Suprapubic skin (tissue), 4 donors: ENCODE measurements at regions not wholly inside any gene's neighbourhood (a gene's known extent, or its start where the extent isn't known, plus 50 kb on each side); places are given as distances from the start of the nearest gene placed in this dataset.

Experiments used
- DNase-seq, 2 donors: peaks; one replicate each; pipeline ENCODE4 v3.0.0-alpha.2; 2019; ENCODE audit warnings: low spot score in 2 of 2
- H3K27ac ChIP-seq: fragments of 200-600 bp; sonication (generic); one replicate; pipeline ENCODE4 v1.5.1; 2019
- H3K27me3 ChIP-seq: fragments of 200-600 bp; sonication (generic); one replicate; pipeline ENCODE4 v1.5.1; 2019
- H3K36me3 ChIP-seq: fragments of 200-600 bp; sonication (generic); one replicate; pipeline ENCODE4 v1.5.1; 2019
- H3K4me1 ChIP-seq: fragments of 200-600 bp; sonication (generic); one replicate; pipeline ENCODE4 v1.5.1; 2019
- H3K4me3 ChIP-seq: fragments of 200-600 bp; sonication (generic); one replicate; pipeline ENCODE4 v1.5.1; 2019; ENCODE audit warnings: mild to moderate bottlenecking
- H3K9me3 ChIP-seq: fragments of 200-600 bp; sonication (generic); one replicate; pipeline ENCODE4 v1.5.1; 2019
- EP300 ChIP-seq: sonication (generic); formaldehyde crosslinking; IDR thresholded peaks from one replicate; pipeline ENCODE4 v1.6.1; 2017; ENCODE audit warnings: antibody characterized with exemption
- POLR2A ChIP-seq, 2 donors: fragments of 450-650 bp; IDR thresholded peaks; one replicate each; pipeline ENCODE4 v1.6.1; 2017; ENCODE audit warnings: antibody characterized with exemption in 2 of 2, mild to moderate bottlenecking in 2 of 2, moderate library complexity in 2 of 2
- POLR2AphosphoS5 ChIP-seq, 3 donors: sonication (generic); formaldehyde crosslinking; IDR thresholded peaks; one replicate each; pipeline ENCODE4 v1.6.1; 2017; ENCODE audit warnings: antibody characterized with exemption in 3 of 3
- WGBS: methylation state at CpG from one replicate; pipeline ENCODE4 v1.1.5; 2018; 5-methylcytosine and 5-hydroxymethylcytosine counted together
- TF ChIP-seq, protein P1 (sequence below), 2 donors: fragments of 200-600 bp in 1 of 2; fragments of 450-650 bp in 1 of 2; sonication (generic) in 1 of 2; IDR thresholded peaks; one replicate each; pipeline ENCODE4 v1.5.1; 2016 to 2019; ENCODE audit warnings: antibody characterized with exemption in 2 of 2, mild to moderate bottlenecking in 1 of 2, moderate library complexity in 1 of 2

DNA sequence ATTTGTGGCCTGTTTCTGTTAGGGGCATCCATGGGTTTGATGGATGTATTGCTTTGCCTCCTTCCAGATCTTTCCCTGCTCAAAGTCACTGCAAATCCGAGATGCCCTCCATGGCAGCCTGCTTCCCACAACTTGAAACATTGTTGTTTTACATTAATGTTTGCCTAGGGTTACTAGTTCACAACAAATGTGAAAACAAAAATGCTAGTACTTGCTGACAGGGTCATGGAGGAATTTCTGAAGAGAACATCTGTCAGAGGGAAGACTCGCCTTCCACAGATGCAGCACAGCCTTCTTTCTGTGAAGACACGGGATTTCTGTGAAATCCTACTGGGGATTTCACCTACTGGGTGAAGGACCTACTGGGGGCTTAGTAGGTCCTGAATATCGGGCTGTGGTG is 260.0 kb upstream of the FN1 start:
- 79% methylated on average over 4 of the region's 4 CpGs for WGBS

DNA sequence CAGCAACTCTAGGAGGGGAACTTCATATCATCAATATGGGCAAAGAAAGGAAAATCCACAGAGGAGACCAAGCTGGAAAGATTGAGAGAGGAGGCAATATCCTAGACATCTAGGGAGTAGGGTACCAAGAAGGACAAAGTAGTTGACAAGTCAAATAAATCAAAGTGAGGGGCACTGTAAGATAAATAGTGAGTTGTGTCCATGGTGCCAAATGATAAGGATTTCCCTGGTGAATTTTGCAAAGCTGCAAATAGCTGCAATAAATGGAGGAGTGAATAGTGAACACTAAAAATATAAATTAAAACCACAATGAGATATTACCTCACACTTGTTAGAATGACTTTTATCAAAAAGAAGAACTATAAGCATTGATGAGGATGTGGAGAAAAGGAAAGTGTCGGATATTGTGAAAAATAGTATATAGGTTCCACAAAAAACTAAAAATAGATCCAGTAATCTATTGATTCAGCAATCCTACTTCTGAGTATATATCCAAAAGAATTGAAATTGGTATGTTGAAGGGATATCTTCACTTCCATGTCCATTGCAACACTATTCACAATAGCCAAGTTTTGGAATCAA is 258.2 kb upstream of the FN1 start:
- H3K27ac ChIP-seq, result no peak overlapping the region
- no peaks in the 10 kb centered on the region for H3K36me3 ChIP-seq
- DNase-seq, result no peak
- H3K4me3 ChIP-seq, result no peak overlapping the region
- 94% methylated on average over 1 of the region's 1 CpG for WGBS
- H3K4me1 ChIP-seq, result peaks cover 2% of the 10 kb centered on the region
- H3K27me3 ChIP-seq, result no peaks in the 10 kb centered on the region
- no peaks in the 10 kb centered on the region for H3K9me3 ChIP-seq
- no peak for TF ChIP-seq EP300
- TF ChIP-seq POLR2A (IDR thresholded peaks at IDR 0.05), result no peak
- TF ChIP-seq, protein P1, sequence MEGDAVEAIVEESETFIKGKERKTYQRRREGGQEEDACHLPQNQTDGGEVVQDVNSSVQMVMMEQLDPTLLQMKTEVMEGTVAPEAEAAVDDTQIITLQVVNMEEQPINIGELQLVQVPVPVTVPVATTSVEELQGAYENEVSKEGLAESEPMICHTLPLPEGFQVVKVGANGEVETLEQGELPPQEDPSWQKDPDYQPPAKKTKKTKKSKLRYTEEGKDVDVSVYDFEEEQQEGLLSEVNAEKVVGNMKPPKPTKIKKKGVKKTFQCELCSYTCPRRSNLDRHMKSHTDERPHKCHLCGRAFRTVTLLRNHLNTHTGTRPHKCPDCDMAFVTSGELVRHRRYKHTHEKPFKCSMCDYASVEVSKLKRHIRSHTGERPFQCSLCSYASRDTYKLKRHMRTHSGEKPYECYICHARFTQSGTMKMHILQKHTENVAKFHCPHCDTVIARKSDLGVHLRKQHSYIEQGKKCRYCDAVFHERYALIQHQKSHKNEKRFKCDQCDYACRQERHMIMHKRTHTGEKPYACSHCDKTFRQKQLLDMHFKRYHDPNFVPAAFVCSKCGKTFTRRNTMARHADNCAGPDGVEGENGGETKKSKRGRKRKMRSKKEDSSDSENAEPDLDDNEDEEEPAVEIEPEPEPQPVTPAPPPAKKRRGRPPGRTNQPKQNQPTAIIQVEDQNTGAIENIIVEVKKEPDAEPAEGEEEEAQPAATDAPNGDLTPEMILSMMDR (IDR thresholded peaks at IDR 0.05), result no peak
- no peak for TF ChIP-seq POLR2AphosphoS5 (IDR thresholded peaks at IDR 0.05)

More for the DNA sequence above, 260.0 kb upstream of the FN1 start:
- Histone ChIP-seq H3K36me3 (no peaks in the 10 kb centered on the region), H3K27me3 (no peaks in the 10 kb centered on the region), H3K4me3 (no peak overlapping the region), H3K9me3 (no peaks in the 10 kb centered on the region), H3K4me1 (peaks cover 2% of the 10 kb centered on the region), H3K27ac (no peak overlapping the region)
- DNase-seq, result no peak
- TF ChIP-seq, protein P1 (IDR thresholded peaks at IDR 0.05), result no peak
- TF ChIP-seq POLR2A (IDR thresholded peaks at IDR 0.05) (no peak), POLR2AphosphoS5 (IDR thresholded peaks at IDR 0.05) (no peak), EP300 (no peak)

DNA sequence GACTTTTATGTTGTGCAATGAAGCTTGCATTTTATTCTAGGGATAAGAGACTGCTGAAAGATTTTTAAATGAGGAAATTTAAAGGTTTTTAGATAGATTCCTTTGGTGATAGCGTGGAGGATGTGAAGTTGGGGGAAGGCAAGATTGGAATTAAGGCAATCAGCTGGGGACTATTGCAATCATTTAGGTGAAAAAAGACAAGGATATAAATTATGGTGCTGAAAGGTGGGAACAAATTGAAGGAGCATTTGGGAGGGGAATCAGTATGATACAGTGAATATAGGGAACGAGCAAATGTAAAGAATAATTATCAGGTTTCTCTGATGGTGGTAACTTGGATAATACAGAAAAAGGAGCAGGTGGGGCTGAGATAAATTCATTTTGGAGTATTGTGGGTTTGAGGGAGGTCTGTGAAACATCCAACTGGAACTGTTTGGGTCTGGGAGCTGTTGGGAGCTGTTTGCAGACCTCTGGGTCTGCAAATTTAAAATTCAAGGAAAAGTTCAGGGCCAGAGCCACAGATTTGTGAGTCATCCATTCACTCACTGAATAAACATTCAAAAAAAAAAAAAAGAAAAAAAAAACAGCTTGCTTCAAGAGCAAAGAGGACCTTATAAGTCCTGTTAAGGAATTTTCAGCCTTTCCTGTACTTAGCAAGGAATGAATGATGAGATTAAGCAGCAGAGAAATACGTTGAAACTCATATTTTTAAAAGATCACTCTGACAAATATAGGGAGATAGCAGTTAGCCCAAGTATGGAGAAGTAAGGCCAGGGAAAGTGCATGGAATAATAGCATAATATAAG is 257.5 kb upstream of the FN1 start:
- TF ChIP-seq, protein P1 (IDR thresholded peaks at IDR 0.05), result no peak
- TF ChIP-seq POLR2AphosphoS5 (IDR thresholded peaks at IDR 0.05) (no peak), EP300 (no peak), POLR2A (IDR thresholded peaks at IDR 0.05) (no peak)
- Histone ChIP-seq H3K4me1 (peaks cover 2% of the 10 kb centered on the region), H3K9me3 (no peaks in the 10 kb centered on the region), H3K36me3 (no peaks in the 10 kb centered on the region), H3K27ac (no peak overlapping the region), H3K4me3 (no peak overlapping the region), H3K27me3 (no peaks in the 10 kb centered on the region)
- 65% methylated on average over 3 of the region's 3 CpGs for WGBS
- no peak for DNase-seq

DNA sequence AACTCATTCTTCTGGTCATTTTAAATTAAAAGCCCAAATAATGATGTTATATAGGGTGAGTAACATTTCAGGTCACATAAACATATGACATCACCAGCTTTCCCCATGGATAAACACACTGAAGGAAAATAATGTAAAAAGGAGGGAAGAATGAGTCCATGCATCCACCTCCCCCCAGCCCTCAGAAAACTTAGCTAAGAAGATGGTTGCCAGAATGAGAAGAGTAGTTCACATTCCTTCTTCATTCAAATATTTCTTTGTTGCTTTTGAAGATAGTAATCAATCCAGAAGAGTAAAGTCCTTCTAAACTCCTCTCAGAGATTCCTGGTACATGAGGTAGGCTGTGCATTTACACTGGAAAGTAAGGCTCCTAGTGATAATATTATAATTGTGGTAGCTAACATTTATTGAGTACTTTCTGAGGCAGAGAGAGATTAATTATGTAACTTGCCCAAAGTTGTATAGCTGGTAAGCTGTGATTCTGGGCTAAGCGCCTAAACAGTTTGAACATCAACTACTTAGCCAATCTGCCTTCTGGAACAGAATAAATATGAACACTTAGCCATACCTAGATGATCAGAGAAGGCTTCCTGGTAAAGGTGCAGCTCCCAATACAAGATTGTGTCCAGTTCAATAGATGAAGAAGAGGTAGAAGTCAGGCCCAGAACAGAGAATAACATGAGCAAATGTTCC is 256.7 kb upstream of the FN1 start:
- no peaks in the 10 kb centered on the region for H3K9me3 ChIP-seq
- no peak overlapping the region for H3K4me3 ChIP-seq
- H3K27me3 ChIP-seq, result no peaks in the 10 kb centered on the region
- DNase-seq, result no peak
- H3K4me1 ChIP-seq, result peaks cover 2% of the 10 kb centered on the region
- no peaks in the 10 kb centered on the region for H3K36me3 ChIP-seq
- TF ChIP-seq, protein P1 (IDR thresholded peaks at IDR 0.05), result no peak
- TF ChIP-seq EP300 (no peak), POLR2AphosphoS5 (IDR thresholded peaks at IDR 0.05) (no peak), POLR2A (IDR thresholded peaks at IDR 0.05) (no peak)
- H3K27ac ChIP-seq, result no peak overlapping the region
- WGBS, result 91% methylated on average over 1 of the region's 1 CpG

DNA sequence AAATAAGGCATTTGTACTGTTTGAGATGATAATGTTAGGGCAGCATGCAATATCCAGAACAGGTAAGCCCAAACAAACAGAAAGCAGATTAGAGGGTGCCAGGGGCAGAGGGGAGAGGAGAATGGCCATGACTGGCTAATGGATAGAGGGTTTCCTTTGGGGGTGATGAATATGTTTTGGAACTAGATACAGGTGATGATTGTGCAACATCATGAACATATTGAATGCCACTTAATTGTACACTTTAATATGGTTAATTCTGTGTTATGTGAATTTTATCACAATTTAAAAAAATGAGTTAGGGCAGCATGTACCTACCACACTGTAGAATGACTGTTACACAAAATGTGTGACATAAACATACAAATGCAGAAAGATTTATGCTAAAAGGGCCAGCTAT is 255.5 kb upstream of the FN1 start:
- Histone ChIP-seq H3K4me1 (peaks cover 2% of the 10 kb centered on the region), H3K27ac (no peak overlapping the region), H3K36me3 (no peaks in the 10 kb centered on the region), H3K9me3 (no peaks in the 10 kb centered on the region), H3K4me3 (no peak overlapping the region), H3K27me3 (no peaks in the 10 kb centered on the region)
- DNase-seq, result no peak
- TF ChIP-seq POLR2AphosphoS5 (IDR thresholded peaks at IDR 0.05) (no peak), EP300 (no peak), POLR2A (IDR thresholded peaks at IDR 0.05) (no peak)
- TF ChIP-seq, protein P1 (IDR thresholded peaks at IDR 0.05), result no peak
